B cell (primary cell): ENCODE measurements at regions not wholly inside any gene's neighbourhood (a gene's known extent, or its start where the extent isn't known, plus 50 kb on each side); places are given as distances from the start of the nearest gene placed in this dataset.

ENCODE experiments used
- ATAC-seq: fragments of 200-7000 bp; cut with Tn5 transposase; one replicate; pipeline ENCODE4 v1.10.0; 2021; ENCODE audit warnings: low read depth, mild to moderate bottlenecking, moderate number of reproducible peaks, moderate library complexity
- CTCF ChIA-PET: fragments of 350-600 bp; sonication (Branson Sonifier 250); formaldehyde crosslinking; loops from one replicate; lab custom pipeline; 2021; ENCODE audit warnings: antibody characterized with exemption, inconsistent platforms; lab: Charles Lee
- POLR2A ChIA-PET: fragments of 350-600 bp; sonication (Branson Sonifier 250); formaldehyde crosslinking; loops from one replicate; lab custom pipeline; 2021; ENCODE audit warnings: antibody characterized with exemption; lab: Charles Lee
- DNase-seq: peaks from one replicate; pipeline ENCODE4 v3.0.0; 2013
- H2AFZ ChIP-seq: 2 replicates; pipeline ENCODE4 v1.6.1; 2012; ENCODE audit warnings: mild to moderate bottlenecking, low read depth, low read length; ENCODE audit not compliant: insufficient read depth, poor library complexity, severe bottlenecking
- H3K27ac ChIP-seq, 2 donors: 1 replicate in 1 of 2; 2 replicates in 1 of 2; pipeline ENCODE4 v1.5.1; 2012 to 2013; ENCODE audit warnings: low read length in 2 of 2, mild to moderate bottlenecking in 2 of 2, moderate library complexity in 1 of 2
- H3K27me3 ChIP-seq, 4 experiments: fragments of 200-600 bp in 1 of 4; sonication (generic) in 1 of 4; replicated peaks in 1 of 4; 1 replicate in 2 of 4; 2 replicates in 2 of 4; pipeline versions ENCODE4 v1.6.1 to v1.7.0; 2013 to 2016; ENCODE audit warnings: low read length in 3 of 4, mild to moderate bottlenecking in 2 of 4, mixed read lengths in 1 of 4, moderate library complexity in 1 of 4; ENCODE audit not compliant: insufficient read depth in 4 of 4, control insufficient read depth in 3 of 4; ENCODE audit errors: control extremely low read depth in 1 of 4
- H3K36me3 ChIP-seq, 2 experiments: replicated peaks in 1 of 2; 1 replicate in 1 of 2; 2 replicates in 1 of 2; pipeline versions ENCODE4 v1.6.1 to v1.7.1; 2013; ENCODE audit warnings: low read length in 1 of 2; ENCODE audit not compliant: insufficient read depth in 2 of 2, control insufficient read depth in 1 of 2; ENCODE audit errors: control extremely low read depth in 1 of 2, extremely low read depth in 1 of 2
- H3K4me1 ChIP-seq, 2 donors: fragments of 200-600 bp in 1 of 2; sonication (generic) in 1 of 2; 1 replicate in 1 of 2; 2 replicates in 1 of 2; pipeline versions ENCODE4 v1.5.1 to v1.6.1; 2013 to 2017; ENCODE audit warnings: low read length in 2 of 2; ENCODE audit not compliant: control insufficient read depth in 2 of 2, insufficient read depth in 2 of 2
- H3K4me2 ChIP-seq: replicated peaks from 2 replicates; pipeline ENCODE3; 2012; ENCODE audit warnings: mild to moderate bottlenecking, low read depth, low read length; ENCODE audit not compliant: poor library complexity, severe bottlenecking
- H3K4me3 ChIP-seq, 5 experiments: fragments of 200-600 bp in 1 of 5; sonication (generic) in 1 of 5; 1 replicate in 3 of 5; 2 replicates in 2 of 5; pipeline versions ENCODE4 v1.5.1 to v1.7.0; 2011 to 2016; ENCODE audit warnings: low read length in 4 of 5, mild to moderate bottlenecking in 4 of 5, low read depth in 2 of 5, control low read depth in 1 of 5, moderate library complexity in 1 of 5; ENCODE audit not compliant: insufficient read depth in 1 of 5; ENCODE audit errors: control extremely low read depth in 1 of 5, extremely low read depth in 1 of 5
- H3K79me2 ChIP-seq: fragments of 200-600 bp; sonication (generic); one replicate; pipeline ENCODE4 v1.6.0; 2016; ENCODE audit warnings: low read length; ENCODE audit not compliant: control insufficient read depth, insufficient read depth
- H3K9ac ChIP-seq: fragments of 200-600 bp; sonication (generic); 2 replicates; pipeline ENCODE4 v1.6.1; 2017; ENCODE audit warnings: mild to moderate bottlenecking, low read length, moderate library complexity
- H3K9me3 ChIP-seq, 3 donors: one replicate each; pipeline versions ENCODE4 v1.6.1 to v1.7.1; 2013; ENCODE audit warnings: low read length in 2 of 3; ENCODE audit not compliant: control insufficient read depth in 2 of 3, insufficient read depth in 1 of 3; ENCODE audit errors: control extremely low read depth in 1 of 3
- H4K20me1 ChIP-seq: 2 replicates; pipeline ENCODE4 v1.6.0; 2012; ENCODE audit warnings: mild to moderate bottlenecking, low read length; ENCODE audit not compliant: insufficient read depth, control insufficient read depth, poor library complexity, severe bottlenecking
- H3K27ac Mint-ChIP-seq: one replicate; pipeline ENCODE4 v1.8.0; 2021; ENCODE audit warnings: mixed read lengths
- H3K27me3 Mint-ChIP-seq: one replicate; pipeline ENCODE4 v1.8.0; 2021; ENCODE audit warnings: mixed read lengths
- H3K4me1 Mint-ChIP-seq: one replicate; pipeline ENCODE4 v1.8.0; 2021; ENCODE audit warnings: mixed read lengths
- H3K4me3 Mint-ChIP-seq: one replicate; pipeline ENCODE4 v1.8.0; 2021; ENCODE audit warnings: mixed read lengths
- H3K9me3 Mint-ChIP-seq: one replicate; pipeline ENCODE4 v1.8.0; 2022; ENCODE audit warnings: mixed read lengths; ENCODE audit not compliant: insufficient read depth
- EZH2 ChIP-seq: IDR thresholded peaks from 2 replicates; pipeline ENCODE4 v1.6.1; 2012; ENCODE audit warnings: borderline replicate concordance, low read depth, mild to moderate bottlenecking, moderate library complexity, low read length; ENCODE audit not compliant: insufficient read depth, poor library complexity, severe bottlenecking
- WGBS: methylation state at CpG from one replicate; pipeline ENCODE4 v1.1.5; 2013; ENCODE audit warnings: missing lambda C conversion rate; ENCODE audit not compliant: insufficient coverage; 5-methylcytosine and 5-hydroxymethylcytosine counted together
- intact Hi-C: fragments of 100-400 bp; cut with micrococcal nuclease; formaldehyde crosslinking; loops from one replicate; pipeline ENCODE4 v1.10.0; 2022
- TF ChIP-seq, protein P1 (sequence below): fragments of 200-600 bp; IDR thresholded peaks from one replicate; pipeline ENCODE4 v1.8.0; 2022; ENCODE audit warnings: antibody characterized with exemption, mild to moderate bottlenecking

DNA sequence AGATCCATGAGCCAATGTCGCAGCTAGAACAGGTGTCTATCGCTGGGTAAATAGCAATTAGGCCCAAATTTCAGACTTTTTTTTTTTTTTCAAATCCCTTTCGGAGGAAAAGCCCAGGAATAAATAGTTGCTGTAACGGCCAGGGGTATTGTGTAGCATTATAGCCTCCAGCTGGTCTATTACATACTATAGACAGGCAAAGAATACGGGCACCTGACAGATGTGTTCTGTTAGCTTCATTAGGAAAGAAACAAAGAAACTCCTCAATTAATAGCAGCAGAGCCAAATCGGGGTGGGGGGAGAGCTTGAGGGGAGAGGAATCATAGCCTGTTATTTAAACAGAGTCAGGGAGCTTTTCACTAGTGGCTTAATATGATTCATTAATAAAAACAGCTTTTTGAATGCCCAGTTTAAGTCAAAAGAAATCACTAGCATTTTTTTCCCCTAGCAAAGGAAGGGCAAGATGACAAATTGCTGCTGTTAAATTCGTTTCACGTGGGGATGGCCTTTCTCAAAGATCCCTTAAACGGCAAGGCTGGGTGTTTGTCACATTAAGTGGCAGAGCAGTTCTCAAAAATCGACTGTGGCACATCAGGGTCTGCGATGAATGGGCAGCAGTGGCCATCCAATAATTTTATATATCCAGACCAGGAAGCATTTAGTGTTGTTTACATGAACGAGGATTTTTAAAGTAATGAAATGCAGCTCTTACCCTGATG is 139.4 kb downstream of the ID4 start:
- no peaks in the 10 kb centered on the region for H3K4me1 Mint-ChIP-seq
- no peak overlapping the region for H3K27ac ChIP-seq
- no peak overlapping the region for H3K9ac ChIP-seq
- no peaks in the 10 kb centered on the region for H3K4me1 ChIP-seq
- H3K4me2 ChIP-seq, result no peak overlapping the region
- H3K36me3 ChIP-seq, result no peaks in the 10 kb centered on the region
- H3K27me3 ChIP-seq, result no peaks in the 10 kb centered on the region
- no peak overlapping the region for H3K4me3 Mint-ChIP-seq
- WGBS, result 93% methylated on average over 5 of the region's 12 CpGs
- H3K79me2 ChIP-seq, result no peaks in the 10 kb centered on the region
- no peaks in the 10 kb centered on the region for H3K27me3 Mint-ChIP-seq
- no peak for ATAC-seq
- intact Hi-C loops, result no loop called here
- ChIA-PET POLR2A (no interaction called here), CTCF (no interaction called here)
- H3K4me3 ChIP-seq, result no peak overlapping the region
- no peaks in the 10 kb centered on the region for H4K20me1 ChIP-seq
- H3K9me3 ChIP-seq, result no peaks in the 10 kb centered on the region
- DNase-seq, result no peak
- H3K27ac Mint-ChIP-seq, result no peak overlapping the region
- no peak overlapping the region for H2AFZ ChIP-seq
- TF ChIP-seq EZH2, result no peak
- TF ChIP-seq, protein P1, sequence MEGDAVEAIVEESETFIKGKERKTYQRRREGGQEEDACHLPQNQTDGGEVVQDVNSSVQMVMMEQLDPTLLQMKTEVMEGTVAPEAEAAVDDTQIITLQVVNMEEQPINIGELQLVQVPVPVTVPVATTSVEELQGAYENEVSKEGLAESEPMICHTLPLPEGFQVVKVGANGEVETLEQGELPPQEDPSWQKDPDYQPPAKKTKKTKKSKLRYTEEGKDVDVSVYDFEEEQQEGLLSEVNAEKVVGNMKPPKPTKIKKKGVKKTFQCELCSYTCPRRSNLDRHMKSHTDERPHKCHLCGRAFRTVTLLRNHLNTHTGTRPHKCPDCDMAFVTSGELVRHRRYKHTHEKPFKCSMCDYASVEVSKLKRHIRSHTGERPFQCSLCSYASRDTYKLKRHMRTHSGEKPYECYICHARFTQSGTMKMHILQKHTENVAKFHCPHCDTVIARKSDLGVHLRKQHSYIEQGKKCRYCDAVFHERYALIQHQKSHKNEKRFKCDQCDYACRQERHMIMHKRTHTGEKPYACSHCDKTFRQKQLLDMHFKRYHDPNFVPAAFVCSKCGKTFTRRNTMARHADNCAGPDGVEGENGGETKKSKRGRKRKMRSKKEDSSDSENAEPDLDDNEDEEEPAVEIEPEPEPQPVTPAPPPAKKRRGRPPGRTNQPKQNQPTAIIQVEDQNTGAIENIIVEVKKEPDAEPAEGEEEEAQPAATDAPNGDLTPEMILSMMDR, result no peak
- H3K9me3 Mint-ChIP-seq, result no peaks in the 10 kb centered on the region

DNA sequence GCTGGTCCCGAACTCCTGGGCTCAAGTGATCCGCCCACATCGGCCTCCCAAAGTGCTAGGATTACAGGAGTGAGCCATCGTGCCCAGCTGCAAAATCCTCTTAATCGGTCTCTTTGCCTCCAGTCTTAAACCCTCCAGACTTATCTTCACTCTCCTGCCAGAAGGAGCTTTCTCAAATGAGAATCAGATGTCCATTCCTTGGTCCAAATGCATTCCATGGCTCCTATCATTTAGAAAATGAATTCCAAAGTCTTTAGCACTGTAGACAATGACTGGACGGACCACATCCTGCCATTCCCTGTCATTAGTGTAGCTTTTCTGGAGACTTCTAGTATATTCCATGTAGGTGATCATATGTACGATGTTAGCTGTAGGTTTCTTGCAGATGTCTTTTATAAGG is 141.9 kb downstream of the ID4 start:
- no peak overlapping the region for H3K27ac Mint-ChIP-seq
- POLR2A ChIA-PET, result no interaction called here

More for the DNA sequence above, 141.9 kb downstream of the ID4 start:
- no peak overlapping the region for H3K27ac ChIP-seq
- Mint-ChIP-seq H3K27me3 (no peaks in the 10 kb centered on the region), H3K9me3 (no peaks in the 10 kb centered on the region), H3K4me3 (no peak overlapping the region), H3K4me1 (no peaks in the 10 kb centered on the region)
- CTCF ChIA-PET, result no interaction called here
- H3K4me2 ChIP-seq, result no peak overlapping the region
- intact Hi-C loops, result no loop called here
- H3K27me3 ChIP-seq, result no peaks in the 10 kb centered on the region
- no peak for DNase-seq
- TF ChIP-seq, protein P1, result no peak
- TF ChIP-seq EZH2, result no peak
- H3K9ac ChIP-seq, result no peak overlapping the region
- H2AFZ ChIP-seq, result no peak overlapping the region
- H3K4me1 ChIP-seq, result no peaks in the 10 kb centered on the region
- H4K20me1 ChIP-seq, result no peaks in the 10 kb centered on the region
- 92% methylated on average over 5 of the region's 7 CpGs for WGBS
- no peaks in the 10 kb centered on the region for H3K9me3 ChIP-seq
- ATAC-seq, result no peak
- H3K79me2 ChIP-seq, result no peaks in the 10 kb centered on the region
- H3K36me3 ChIP-seq, result no peaks in the 10 kb centered on the region
- no peak overlapping the region for H3K4me3 ChIP-seq
